Astrocyte of the hippocampus (primary cell): ENCODE measurements at regions not wholly inside any gene's neighbourhood (a gene's known extent, or its start where the extent isn't known, plus 50 kb on each side); places are given as distances from the start of the nearest gene placed in this dataset.

Experiments
- DNase-seq: peaks from one replicate; pipeline ENCODE4 v3.0.0; 2011; ENCODE audit warnings: low read depth, low spot score

GRCh38 chr4:63814171-63814964 lies 594.9 kb downstream of the TECRL start:
- no peak for DNase-seq

- DNase-seq, result no peak
These were observed 610.1 kb downstream of the TECRL start for GRCh38 chr4:63799166-63799565.

GRCh38 chr4:63795301-63795700 lies 613.9 kb downstream of the TECRL start:
- no peak for DNase-seq

- DNase-seq, result no peak
These were observed 618.9 kb downstream of the TECRL start for GRCh38 chr4:63790377-63790776.

GRCh38 chr4:63788271-63788670 lies 621.0 kb downstream of the TECRL start:
- DNase-seq, result no peak

- peak; percentile 4 for DNase-seq
These were observed 621.9 kb downstream of the TECRL start for GRCh38 chr4:63787326-63787725.

- no peak for DNase-seq
These were observed 623.1 kb downstream of the TECRL start for GRCh38 chr4:63786171-63786570.

GRCh38 chr4:63784822-63785221 lies 624.4 kb downstream of the TECRL start:
- DNase-seq, result no peak

GRCh38 chr4:63777601-63778000 lies 631.6 kb downstream of the TECRL start:
- DNase-seq, result no peak

- DNase-seq, result no peak
These were observed 644.9 kb downstream of the TECRL start for GRCh38 chr4:63764400-63764799.

- no peak for DNase-seq
These were observed 651.3 kb downstream of the TECRL start for GRCh38 chr4:63757929-63758328.

- DNase-seq, result no peak
These were observed 666.4 kb downstream of the TECRL start for GRCh38 chr4:63742882-63743281.

- no peak for DNase-seq
These were observed 679.7 kb downstream of the TECRL start for GRCh38 chr4:63729519-63729918.

GRCh38 chr4:63728480-63729177 lies 680.6 kb downstream of the TECRL start:
- DNase-seq, result no peak

- DNase-seq, result peak; percentile 26
These were observed 691.9 kb downstream of the TECRL start for GRCh38 chr4:63717384-63717783.

- DNase-seq, result no peak
These were observed 700.6 kb downstream of the TECRL start for GRCh38 chr4:63708661-63709060.

GRCh38 chr4:63700569-63700968 lies 708.7 kb downstream of the TECRL start:
- no peak for DNase-seq

GRCh38 chr4:63693321-63693720 lies 715.9 kb downstream of the TECRL start:
- DNase-seq, result no peak

- DNase-seq, result no peak
These were observed 730.8 kb downstream of the TECRL start for GRCh38 chr4:63678358-63678931.

GRCh38 chr4:63670735-63671134 lies 738.5 kb downstream of the TECRL start:
- no peak for DNase-seq

GRCh38 chr4:63663870-63664269 lies 745.4 kb downstream of the TECRL start:
- DNase-seq, result no peak

- no peak for DNase-seq
These were observed 764.9 kb downstream of the TECRL start for GRCh38 chr4:63644396-63644795.

GRCh38 chr4:63637270-63637669 lies 772.0 kb downstream of the TECRL start:
- DNase-seq, result no peak
